ENCODE measurements at regions not wholly inside any gene's neighbourhood (a gene's known extent, or its start where the extent isn't known, plus 50 kb on each side); places are given as distances from the start of the nearest gene placed in this dataset.

DNA sequence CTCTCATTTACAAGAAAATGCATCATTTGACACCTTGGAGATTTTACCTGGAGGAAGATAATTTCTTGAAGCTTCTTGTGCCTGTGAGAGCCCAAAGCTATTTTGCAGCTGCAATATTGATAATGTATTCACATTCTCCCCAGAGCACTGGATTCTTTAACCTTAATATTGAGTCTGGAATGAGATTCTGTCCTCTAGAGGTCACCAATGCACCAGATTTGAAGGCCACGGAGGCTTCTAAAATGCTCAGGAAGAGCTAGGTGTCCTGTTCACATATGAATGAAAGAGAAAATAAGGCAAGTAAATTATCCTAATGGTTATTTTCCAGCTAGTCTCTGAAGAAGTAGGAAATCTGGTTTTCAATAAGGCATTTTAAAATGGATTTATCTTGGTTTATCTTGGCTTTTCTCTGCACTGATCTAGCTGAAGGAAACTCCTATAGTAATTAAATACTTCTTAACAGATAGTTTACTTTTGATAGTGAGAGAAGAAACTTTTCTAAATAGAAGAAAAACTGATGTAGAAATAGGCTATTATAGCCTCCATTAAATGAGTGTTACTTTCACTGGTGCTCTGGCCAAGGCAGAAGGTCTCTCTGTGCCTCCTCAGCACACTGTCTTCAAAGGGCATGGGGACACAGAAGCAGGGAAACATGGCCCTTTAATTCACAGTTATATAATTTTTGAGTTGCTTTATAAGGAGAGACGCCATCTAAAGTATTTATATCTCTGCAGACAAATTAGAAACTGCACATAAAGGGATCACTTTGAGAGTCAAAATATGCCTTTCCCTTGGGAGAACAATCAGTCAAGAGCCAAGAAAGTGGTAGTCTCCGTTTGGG is 297.0 kb upstream of the ACTBL2 start:
- TF ChIP-seq, protein P1, sequence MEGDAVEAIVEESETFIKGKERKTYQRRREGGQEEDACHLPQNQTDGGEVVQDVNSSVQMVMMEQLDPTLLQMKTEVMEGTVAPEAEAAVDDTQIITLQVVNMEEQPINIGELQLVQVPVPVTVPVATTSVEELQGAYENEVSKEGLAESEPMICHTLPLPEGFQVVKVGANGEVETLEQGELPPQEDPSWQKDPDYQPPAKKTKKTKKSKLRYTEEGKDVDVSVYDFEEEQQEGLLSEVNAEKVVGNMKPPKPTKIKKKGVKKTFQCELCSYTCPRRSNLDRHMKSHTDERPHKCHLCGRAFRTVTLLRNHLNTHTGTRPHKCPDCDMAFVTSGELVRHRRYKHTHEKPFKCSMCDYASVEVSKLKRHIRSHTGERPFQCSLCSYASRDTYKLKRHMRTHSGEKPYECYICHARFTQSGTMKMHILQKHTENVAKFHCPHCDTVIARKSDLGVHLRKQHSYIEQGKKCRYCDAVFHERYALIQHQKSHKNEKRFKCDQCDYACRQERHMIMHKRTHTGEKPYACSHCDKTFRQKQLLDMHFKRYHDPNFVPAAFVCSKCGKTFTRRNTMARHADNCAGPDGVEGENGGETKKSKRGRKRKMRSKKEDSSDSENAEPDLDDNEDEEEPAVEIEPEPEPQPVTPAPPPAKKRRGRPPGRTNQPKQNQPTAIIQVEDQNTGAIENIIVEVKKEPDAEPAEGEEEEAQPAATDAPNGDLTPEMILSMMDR (IDR thresholded peaks at IDR 0.05; ENCODE audit: low read depth, low read length, poor library complexity, severe bottlenecking), result peak; percentile 56
- no peak for TF ChIP-seq EZH2phosphoT487 (IDR thresholded peaks at IDR 0.05; ENCODE audit: borderline replicate concordance, low read length)
- Histone ChIP-seq H3F3A (ENCODE audit: control insufficient read depth, insufficient read depth) (no peaks in the 10 kb centered on the region), H3K27me3 (ENCODE audit: control insufficient read depth, low read length) (0 out of 2 replicates have a peak, but pooled peaks cover 7% of the 10 kb centered on the region), H3K36me3 (ENCODE audit: control insufficient read depth, low read length) (no peaks in the 10 kb centered on the region), H3K4me3 (ENCODE audit: low read length) (no peak overlapping the region), H3K79me2 (ENCODE audit: control insufficient read depth, low read length) (no peaks in the 10 kb centered on the region), H3K4me2 (ENCODE audit: low read length) (no peak overlapping the region), H3K9me2 (replicated peaks; ENCODE audit: control insufficient read depth, low read length) (no peaks in the 10 kb centered on the region), H3K27ac (ENCODE audit: low read depth, low read length) (no peak overlapping the region), H3K4me1 (ENCODE audit: control insufficient read depth, low read length) (no peaks in the 10 kb centered on the region), H4K20me1 (ENCODE audit: control insufficient read depth, insufficient read depth, low read depth, low read length) (no peaks in the 10 kb centered on the region), H3K9me3 (ENCODE audit: control insufficient read depth, insufficient read depth, low read length) (no peaks in the 10 kb centered on the region)

DNA sequence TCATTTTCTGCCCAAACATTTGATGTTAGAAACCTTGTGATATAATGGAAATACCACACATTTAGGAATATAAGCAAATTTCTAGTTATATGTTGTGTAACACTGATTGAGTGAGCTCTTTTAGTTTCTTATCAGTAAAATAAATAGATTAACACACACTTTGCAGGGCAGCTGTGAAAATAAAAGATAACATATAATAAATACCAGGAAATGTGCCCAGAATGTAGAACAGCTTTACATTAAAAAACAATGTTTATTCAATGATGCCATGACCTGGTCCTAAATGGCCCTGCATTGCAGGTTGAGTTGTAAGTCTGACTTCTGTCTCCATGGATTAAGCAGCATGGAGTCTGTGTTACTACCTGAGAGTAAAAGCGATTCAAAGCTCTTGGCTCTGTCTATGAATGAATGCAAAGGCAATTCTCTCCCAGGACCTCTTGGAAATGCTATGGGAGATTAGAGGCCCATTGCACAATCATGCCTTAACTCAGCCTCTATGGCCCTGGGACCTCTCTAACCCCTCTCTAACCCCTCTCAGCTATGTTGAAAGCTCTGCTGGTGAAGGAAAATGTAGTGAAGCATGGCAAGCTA is 296.0 kb upstream of the ACTBL2 start:
- Histone ChIP-seq H3F3A (ENCODE audit: control insufficient read depth, insufficient read depth) (no peaks in the 10 kb centered on the region), H3K27ac (ENCODE audit: low read depth, low read length) (no peak overlapping the region), H4K20me1 (ENCODE audit: control insufficient read depth, insufficient read depth, low read depth, low read length) (no peaks in the 10 kb centered on the region), H3K36me3 (ENCODE audit: control insufficient read depth, low read length) (no peaks in the 10 kb centered on the region), H3K27me3 (ENCODE audit: control insufficient read depth, low read length) (0 out of 2 replicates have a peak, but pooled peaks cover 7% of the 10 kb centered on the region), H3K4me1 (ENCODE audit: control insufficient read depth, low read length) (no peaks in the 10 kb centered on the region), H3K4me3 (ENCODE audit: low read length) (no peak overlapping the region), H3K79me2 (ENCODE audit: control insufficient read depth, low read length) (no peaks in the 10 kb centered on the region), H3K9me3 (ENCODE audit: control insufficient read depth, insufficient read depth, low read length) (no peaks in the 10 kb centered on the region), H3K9me2 (replicated peaks; ENCODE audit: control insufficient read depth, low read length) (no peaks in the 10 kb centered on the region), H3K4me2 (ENCODE audit: low read length) (no peak overlapping the region)
- TF ChIP-seq EZH2phosphoT487 (IDR thresholded peaks at IDR 0.05; ENCODE audit: borderline replicate concordance, low read length), result no peak
- TF ChIP-seq, protein P1 (IDR thresholded peaks at IDR 0.05; ENCODE audit: low read depth, low read length, poor library complexity, severe bottlenecking), result no peak

DNA sequence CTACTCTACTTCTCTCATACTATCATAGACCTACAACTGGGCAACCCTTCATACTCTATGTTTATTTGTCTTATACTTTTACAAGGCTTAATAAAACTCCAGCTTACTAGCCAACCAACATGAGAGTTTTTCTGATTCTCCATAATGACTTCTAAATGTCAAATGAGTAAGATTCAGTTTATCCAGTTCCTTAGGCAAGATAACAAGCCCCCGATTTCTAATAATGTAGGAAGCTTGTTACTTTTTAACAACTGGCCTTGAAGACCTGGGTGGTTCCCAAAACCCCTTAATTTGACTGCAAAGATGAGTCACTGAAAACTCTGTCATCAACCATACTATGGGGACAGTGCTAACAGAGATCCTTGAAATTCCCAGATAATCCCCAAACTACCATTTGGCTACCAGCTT is 294.6 kb upstream of the ACTBL2 start:
- Histone ChIP-seq H3K36me3 (ENCODE audit: control insufficient read depth, low read length) (no peaks in the 10 kb centered on the region), H3K9me2 (replicated peaks; ENCODE audit: control insufficient read depth, low read length) (no peaks in the 10 kb centered on the region), H3K4me2 (ENCODE audit: low read length) (no peak overlapping the region), H3K9me3 (ENCODE audit: control insufficient read depth, insufficient read depth, low read length) (no peaks in the 10 kb centered on the region), H3K79me2 (ENCODE audit: control insufficient read depth, low read length) (no peaks in the 10 kb centered on the region), H3F3A (ENCODE audit: control insufficient read depth, insufficient read depth) (no peaks in the 10 kb centered on the region), H3K4me1 (ENCODE audit: control insufficient read depth, low read length) (no peaks in the 10 kb centered on the region), H3K4me3 (ENCODE audit: low read length) (no peak overlapping the region), H3K27me3 (ENCODE audit: control insufficient read depth, low read length) (0 out of 2 replicates have a peak, but pooled peaks cover 7% of the 10 kb centered on the region), H4K20me1 (ENCODE audit: control insufficient read depth, insufficient read depth, low read depth, low read length) (no peaks in the 10 kb centered on the region), H3K27ac (ENCODE audit: low read depth, low read length) (no peak overlapping the region)
- TF ChIP-seq, protein P1 (IDR thresholded peaks at IDR 0.05; ENCODE audit: low read depth, low read length, poor library complexity, severe bottlenecking), result no peak
- no peak for TF ChIP-seq EZH2phosphoT487 (IDR thresholded peaks at IDR 0.05; ENCODE audit: borderline replicate concordance, low read length)

All from DOHH2 (cell line).